ENCODE measurements at regions not wholly inside any gene's neighbourhood (a gene's known extent, or its start where the extent isn't known, plus 50 kb on each side); places are given as distances from the start of the nearest gene placed in this dataset.

GRCh38 chr15:53434174-53434678 lies 325.2 kb downstream of the WDR72 start:
- no peak overlapping the region for H3K4me3 ChIP-seq (ENCODE audit: low read depth, low read length)

GRCh38 chr15:53416219-53416940 lies 343.1 kb downstream of the WDR72 start:
- no peak for TF ChIP-seq CTCF (IDR thresholded peaks at IDR 0.05; ENCODE audit: low read depth, low read length)
- H3K4me3 ChIP-seq (ENCODE audit: low read depth, low read length) = no peak overlapping the region

More at GRCh38 chr15:53434174-53434678, 325.2 kb downstream of the WDR72 start:
- no peak for TF ChIP-seq CTCF (IDR thresholded peaks at IDR 0.05; ENCODE audit: low read depth, low read length)

- H3K4me3 ChIP-seq (ENCODE audit: low read depth, low read length) = no peak overlapping the region
- TF ChIP-seq CTCF (IDR thresholded peaks at IDR 0.05; ENCODE audit: low read depth, low read length) = no peak
These were observed 345.3 kb downstream of the WDR72 start for GRCh38 chr15:53414167-53414566.

GRCh38 chr15:53412542-53412941 lies 346.9 kb downstream of the WDR72 start:
- TF ChIP-seq CTCF (IDR thresholded peaks at IDR 0.05; ENCODE audit: low read depth, low read length) = no peak

GRCh38 chr15:53404930-53405493 lies 354.5 kb downstream of the WDR72 start:
- TF ChIP-seq CTCF (IDR thresholded peaks at IDR 0.05; ENCODE audit: low read depth, low read length) = no peak
- no peak overlapping the region for H3K4me3 ChIP-seq (ENCODE audit: low read depth, low read length)

More at GRCh38 chr15:53412542-53412941, 346.9 kb downstream of the WDR72 start:
- H3K4me3 ChIP-seq (ENCODE audit: low read depth, low read length) = no peak overlapping the region

- H3K4me3 ChIP-seq (ENCODE audit: low read depth, low read length) = no peak overlapping the region
These were observed 358.0 kb downstream of the WDR72 start for GRCh38 chr15:53401503-53401902.

More at GRCh38 chr15:53401503-53401902, 358.0 kb downstream of the WDR72 start:
- TF ChIP-seq CTCF (IDR thresholded peaks at IDR 0.05; ENCODE audit: low read depth, low read length) = no peak

All from WI38 (cell line).